ENCODE measurements at regions not wholly inside any gene's neighbourhood (a gene's known extent, or its start where the extent isn't known, plus 50 kb on each side); places are given as distances from the start of the nearest gene placed in this dataset.

DNA sequence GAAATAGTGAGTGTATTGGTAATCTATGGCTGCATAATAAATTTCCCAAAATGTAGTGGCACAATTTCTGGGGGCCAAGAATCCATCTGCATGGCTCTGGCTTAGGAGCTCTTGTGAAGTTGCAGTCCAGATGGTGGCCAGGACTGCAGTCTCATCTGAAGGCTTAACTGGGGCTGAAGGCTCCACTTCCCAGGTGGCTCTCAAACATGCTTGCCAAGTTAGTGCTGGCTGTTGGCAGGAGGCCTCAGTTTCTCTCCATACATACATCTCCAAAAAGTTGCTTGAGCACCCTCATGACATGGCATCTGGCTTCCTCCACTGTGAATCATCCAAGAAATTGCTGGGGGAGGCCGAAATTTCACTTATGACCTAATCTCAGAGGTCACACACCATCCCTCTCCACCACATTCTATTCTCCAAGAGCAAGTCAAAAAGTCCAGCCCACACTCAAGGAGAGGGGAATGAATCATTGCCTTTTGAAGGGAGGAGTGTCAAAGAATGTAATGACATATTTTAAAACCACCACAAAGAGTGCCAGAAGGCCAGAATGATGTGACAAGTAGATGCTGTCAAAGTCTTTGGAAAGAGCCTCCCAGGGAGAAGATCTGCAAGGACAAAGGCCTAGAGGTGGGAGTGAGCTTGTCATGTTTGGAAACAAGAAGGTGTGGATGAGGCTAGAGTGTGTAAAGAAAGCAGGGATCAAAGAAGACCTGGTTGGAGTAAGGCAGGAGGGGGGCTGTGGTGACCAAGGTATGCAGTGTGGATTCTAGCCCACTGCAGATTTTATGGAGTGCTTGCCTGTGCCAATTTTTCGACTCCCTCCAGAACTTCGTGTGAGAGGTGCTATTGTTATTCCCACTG lies 566.2 kb downstream of the MIAT start:
- DNase-seq (ENCODE audit: low read depth): no peak

DNA sequence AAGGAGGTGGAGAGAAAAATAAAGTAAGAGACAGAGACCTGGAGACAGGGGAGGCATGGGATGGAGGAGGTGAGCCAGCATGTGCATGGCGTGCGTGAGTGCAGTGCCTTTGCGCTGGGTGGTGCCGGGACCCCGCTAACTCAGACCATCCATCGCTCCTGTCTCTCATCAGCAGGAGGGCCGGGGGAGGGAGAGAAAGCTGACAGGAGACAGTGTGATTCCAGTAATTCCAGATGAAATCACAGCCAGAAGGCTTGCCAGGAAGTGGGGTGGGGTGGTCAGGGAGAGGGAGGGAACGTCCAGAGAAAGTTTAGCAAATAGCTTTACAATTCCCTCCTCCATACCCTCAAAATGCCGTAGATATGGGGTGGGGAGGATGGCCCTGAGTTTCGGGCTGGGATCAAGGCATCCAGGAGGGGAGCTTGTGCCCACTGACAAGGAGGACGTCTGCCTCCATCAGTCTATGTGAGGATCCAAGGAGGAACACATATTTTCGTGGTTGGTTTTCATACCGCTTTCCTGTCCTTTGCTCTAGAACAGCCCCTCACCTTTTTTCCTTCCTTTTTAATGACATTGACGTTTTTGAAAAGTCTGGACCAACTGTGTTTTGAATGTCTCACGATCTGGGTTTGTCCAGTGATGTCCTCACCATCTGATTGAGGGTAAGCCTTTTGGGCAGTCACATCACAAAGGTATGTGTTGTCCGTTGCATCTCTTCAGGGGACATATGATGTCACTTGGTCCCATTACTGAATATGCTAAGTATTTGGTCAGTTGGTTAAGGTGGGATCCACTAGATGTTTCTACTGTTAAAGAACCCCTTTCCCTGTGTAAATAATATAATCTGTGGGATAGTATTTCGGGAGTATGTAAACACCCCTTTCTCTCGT lies 567.3 kb downstream of the MIAT start:
- DNase-seq (ENCODE audit: low read depth): no peak

DNA sequence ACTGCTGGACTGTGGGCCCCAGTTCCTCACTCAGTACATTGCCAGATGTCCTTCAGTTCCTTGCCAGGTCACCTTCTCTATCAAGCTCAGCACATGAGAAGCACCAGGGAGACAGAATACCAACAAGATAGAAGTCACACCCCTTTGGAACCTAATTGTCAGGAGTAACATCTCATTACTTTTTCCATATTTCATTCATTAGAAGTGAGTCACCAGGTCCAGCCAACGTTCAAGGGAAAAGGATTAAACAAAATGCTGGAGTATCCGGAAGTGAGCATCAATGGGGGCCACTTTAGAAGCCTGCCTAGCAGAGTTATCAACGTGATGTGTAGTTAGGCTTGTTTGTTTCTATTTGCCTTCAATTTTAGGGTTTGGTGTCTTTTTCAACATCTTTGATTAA lies 569.3 kb downstream of the MIAT start:
- DNase-seq (ENCODE audit: low read depth): no peak

DNA sequence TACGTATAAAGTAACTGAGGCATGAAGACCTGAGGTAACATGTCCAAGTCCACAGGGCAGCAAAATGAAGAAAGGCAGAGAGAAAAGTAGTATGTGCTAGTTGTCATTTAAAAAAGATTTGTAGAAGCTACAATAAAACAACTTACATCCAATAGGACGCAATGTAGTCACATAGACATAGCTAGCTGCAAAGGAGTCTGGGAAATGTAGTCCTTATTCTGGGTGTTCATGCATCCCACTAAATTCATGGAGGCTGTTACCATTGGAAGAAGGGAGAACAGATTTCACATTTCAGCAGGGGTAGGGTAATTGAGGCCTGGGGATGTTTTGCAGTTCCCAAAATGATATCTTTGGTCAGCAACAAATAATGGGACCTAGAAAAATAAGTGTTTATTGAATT lies 571.4 kb downstream of the MIAT start:
- no peak for DNase-seq (ENCODE audit: low read depth)

DNA sequence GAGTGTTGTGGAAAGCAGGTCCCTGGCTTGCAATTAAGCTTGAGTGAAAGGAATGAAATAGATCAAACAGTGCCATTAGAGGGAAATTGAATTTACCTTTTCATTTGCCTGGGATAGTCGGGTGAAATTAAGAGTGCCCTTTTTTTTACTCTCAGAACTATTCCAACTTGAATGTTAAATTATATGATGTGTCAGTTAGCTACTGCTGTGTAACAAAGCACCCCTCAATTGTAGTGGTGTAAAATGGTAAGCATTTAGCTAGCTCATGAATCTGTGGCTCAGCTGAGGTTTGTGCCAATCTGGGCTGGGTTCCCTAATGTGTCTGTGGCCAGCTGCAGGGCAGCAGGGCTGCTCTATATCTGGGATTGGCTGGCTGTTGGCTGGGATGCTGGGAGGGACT lies 571.4 kb downstream of the MN1 start:
- no peak for DNase-seq (ENCODE audit: low read depth)

DNA sequence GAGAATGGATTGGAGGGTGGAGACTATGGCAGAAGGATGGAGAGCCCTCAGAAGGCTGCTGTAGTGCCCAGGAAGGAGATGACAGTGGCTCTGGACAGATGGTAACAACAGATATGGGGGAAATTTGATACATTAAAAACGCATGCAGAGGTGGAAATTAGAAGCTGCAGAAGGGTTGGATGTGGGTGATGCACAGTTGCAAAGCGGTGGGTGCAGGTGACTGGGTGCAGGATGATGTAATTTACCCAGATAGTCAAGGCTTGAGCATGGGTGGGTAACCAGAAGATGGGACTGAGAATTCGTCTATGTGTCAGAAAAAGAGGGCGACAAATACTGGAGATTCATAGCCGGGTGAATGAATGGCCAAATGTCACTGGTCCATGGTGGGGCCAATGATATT lies 570.3 kb downstream of the MN1 start:
- DNase-seq (ENCODE audit: low read depth): no peak

DNA sequence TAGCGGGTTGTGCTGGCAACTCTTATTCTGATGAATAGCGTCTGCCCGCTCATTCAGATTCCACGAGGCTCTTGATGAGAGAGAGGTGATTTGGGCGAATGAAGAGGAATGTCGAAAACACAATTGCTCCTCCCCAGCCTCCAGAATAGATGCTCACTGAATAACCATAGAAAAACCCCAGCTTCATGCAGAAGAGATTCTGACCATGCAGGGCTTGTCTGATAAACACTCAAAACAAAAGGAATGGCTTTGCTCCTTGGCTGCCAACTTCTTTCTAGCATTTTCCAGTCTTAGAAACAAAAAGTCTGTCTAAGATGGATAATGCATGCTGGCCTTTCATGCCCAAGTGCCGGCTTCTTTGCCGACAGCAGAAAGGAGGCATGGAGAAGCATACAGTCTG lies 569.5 kb downstream of the MN1 start:
- no peak for DNase-seq (ENCODE audit: low read depth)

DNA sequence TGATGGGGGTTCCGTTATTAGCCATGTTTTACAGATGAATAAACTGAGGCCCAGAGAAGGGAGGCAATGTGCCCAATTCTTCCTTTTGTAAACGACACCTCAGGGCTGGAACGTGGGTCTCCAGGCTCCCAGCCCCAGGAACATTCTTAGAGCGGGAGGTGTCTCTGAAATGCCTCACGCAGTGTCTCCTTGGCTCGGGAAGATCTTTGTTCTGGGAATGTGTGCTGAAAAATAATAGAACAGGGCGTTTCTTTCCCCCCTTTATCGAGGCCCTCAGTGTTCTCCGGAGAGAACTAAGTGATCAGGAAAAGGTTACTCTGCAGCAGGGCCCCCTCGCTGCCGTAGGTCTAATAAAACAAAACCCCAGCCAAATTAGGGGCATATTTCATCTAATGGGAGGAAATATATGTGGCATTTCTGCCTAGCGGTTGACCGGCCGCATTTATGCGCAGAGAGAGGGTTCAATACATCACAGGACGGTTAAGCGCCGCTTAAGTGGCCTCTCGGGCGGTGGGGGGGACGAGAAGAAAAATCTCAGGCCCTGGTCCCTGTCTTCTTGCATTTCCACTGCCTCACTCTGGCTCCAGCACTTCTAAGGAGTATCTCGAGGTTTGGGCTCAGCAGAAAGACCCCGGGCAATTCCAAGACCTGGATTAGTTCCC lies 564.3 kb downstream of the MN1 start:
- no peak for DNase-seq (ENCODE audit: low read depth)

DNA sequence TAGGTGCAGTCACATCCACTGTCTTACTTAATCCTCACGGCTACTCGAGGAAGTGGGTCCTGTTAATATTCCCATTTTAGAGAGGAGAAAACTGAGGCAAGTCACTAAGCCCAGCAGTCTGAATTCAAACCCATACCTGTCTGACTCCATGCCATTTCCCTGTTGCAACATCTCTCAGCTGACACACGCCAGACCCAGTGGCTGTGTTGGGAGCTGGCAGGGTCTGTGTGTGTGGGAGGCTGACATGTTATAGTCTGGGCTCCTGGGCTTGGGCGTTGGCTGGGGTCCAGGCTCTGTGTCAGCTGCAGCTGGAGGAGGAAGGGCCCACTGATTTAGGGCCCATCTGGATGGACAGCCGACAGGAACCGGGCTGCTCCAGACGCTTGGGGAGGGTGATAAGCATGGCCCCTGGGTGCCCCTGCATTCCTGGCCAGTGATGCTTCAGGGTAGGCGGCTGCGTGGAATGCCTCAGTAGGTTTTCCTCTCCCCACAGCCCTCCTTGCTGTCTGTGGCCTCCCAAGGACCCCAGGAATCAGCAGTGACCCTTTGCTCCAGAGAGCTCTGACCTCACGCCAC lies 562.5 kb downstream of the MN1 start:
- no peak for DNase-seq (ENCODE audit: low read depth)

DNA sequence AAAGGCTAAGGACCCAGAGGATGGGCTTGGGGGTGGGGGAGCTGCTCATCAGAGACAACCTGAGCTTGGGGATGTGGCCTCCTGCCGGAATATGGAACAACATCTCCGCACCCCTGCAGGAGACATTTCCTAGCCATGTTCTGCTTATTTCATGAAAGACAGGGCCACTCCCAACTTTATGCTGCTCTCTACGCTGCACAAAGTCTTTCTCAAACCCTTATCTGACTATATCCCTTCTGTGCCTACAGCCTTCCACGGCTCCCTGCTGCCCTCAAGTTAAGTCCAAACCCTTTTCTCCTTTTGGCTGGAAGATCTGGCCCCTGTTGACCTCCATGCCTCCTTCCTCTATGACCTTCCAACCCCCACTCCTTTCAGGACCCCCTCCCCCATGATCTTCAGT lies 562.0 kb downstream of the MN1 start:
- DNase-seq (ENCODE audit: low read depth): no peak

DNA sequence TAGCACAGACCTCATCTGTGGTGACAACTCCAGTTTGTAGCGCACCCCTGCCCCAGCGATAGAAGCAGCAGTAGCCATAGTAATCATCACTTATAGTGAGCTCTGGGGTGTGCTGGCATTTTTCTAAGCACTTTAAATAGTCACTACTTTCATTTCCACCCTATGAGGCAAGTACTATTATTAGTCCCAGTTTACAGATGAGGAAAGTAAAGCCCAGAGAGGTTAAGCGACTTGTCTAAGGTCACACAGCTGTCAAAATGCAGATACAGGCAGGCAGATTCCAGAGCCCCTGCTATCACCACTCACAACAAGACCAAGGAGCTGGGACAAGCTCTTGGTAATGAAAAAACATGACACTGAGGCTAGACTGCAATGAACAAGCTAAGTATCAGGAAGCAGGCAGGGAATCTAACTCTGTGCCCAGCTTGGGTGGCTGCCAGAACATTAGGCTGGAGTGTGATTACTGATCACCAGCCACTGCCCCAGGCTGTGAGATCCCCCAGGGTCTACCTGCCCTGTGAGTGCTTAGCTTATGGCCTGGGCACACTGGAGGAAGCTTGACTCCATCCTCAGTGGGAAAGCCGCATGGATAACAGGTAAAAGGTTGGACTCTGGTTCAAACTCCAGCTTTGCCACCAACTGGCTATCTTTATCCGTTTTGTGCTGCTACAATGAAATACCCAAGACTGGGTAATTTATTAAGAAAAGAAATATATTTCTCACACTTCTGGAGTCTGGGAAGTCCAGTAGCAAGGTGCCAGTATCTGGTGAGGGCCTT lies 561.1 kb downstream of the MN1 start:
- DNase-seq (ENCODE audit: low read depth): no peak

DNA sequence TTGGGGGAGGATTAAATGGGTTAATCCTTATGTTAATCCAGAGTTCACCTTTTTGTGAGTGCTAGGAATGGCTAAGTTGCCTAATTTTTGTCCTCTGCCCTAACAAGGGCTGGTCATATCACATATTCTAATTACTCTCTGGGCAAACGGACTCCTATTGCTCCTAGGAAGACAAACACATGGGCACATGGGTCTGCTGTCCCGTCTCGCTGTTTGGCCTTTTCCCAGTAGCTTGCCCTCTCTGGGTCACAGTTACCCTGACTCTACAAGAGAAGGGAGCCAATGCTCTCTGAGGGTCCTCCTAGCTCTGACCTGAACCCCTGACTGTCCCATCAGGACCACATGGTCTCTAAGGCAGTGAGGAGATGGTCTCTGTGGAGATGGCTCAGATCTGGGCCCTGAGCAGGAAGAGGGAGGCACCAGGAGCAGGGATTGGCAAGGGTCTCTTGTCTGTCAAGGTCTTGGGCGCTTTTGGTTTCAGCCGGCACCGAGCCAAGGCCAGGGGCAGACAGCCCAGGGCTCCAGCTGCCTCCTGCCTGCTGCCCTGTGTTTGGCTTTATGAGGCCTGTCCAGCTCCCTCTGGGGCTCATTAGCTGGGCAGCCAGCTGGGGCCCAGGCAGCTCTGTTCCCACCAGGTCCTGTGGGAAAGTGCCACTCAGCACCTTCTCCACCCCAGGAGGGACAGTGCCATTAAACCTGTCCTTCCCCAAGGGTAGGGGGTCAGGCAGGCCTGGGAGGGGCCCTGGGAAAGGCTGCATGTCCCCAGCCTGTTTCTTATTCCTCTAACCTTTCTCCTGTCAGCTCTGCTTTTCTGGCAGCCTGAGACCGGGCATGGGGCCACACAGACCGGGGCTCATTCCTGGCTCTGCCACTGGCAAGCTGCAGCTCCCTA lies 559.9 kb downstream of the MN1 start:
- DNase-seq (ENCODE audit: low read depth): no peak

DNA sequence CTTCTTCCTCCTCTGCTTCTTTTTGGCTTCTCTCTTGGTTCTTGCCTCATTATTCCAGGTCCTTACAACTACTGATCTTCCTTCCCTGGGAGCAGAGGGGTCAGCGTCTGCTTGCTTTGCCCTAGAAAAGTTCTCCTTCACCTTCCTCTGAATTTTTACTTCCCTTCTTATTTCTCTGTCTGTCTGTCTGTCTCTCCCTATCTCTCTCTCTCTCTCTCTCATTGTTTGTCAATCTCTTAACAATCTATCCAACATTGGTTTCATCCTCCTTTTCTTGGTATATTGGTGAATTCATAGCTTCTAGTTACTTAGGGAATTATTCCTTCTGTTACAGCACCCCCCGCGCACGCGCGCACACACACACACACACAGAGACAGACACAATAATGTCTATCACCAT lies 559.1 kb downstream of the MN1 start:
- DNase-seq (ENCODE audit: low read depth): no peak

DNA sequence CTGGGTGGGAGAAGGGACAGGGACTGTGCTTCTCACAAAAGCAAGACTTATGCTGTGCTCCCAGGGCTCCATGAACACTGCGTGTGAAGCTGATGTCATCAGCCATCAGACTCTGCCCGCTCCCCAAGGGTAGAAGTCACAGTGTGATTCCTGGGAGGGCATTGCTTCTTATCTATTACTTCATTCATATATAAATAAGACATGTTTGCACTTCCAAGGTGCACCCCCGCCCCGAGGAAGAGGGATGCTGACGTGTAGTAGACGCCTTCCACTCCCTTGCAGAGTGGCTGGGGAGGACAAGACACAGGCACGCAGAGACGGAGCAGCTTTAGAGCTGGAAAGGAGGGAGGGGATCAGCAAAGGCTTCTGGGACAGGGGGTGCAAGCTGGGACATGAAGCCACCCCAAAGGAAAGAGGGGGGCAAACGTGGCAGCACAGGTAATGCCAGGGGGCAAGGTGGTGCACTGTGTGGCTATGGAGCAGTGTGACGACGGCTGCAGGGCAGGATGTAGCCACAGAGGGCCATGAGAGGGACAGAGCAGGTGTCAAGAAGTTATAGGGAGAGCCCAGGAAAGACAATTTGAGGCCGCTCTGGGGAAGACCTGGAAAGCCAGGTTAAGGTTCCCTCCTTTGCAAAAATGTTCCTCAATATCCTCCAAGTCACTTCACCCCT lies 558.5 kb downstream of the MN1 start:
- no peak for DNase-seq (ENCODE audit: low read depth)

DNA sequence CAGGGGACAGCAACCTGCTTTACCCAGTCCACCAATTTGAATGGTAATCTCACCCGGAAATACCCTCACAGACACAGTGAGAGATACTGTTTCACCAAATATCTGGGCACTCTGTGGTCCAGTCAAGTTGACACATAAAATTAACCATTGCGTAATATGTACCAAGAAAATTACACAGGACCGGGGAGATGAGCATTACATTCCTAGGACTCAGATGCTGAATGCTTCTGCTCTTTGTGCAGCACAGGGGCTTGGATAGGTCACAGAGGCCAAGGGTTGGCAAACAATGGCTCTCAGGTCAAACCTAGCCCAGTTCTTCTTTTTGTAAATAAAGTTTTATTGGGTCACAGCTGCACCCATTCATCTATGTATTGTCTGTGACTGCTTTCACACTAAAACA lies 557.2 kb downstream of the MN1 start:
- DNase-seq (ENCODE audit: low read depth): no peak

DNA sequence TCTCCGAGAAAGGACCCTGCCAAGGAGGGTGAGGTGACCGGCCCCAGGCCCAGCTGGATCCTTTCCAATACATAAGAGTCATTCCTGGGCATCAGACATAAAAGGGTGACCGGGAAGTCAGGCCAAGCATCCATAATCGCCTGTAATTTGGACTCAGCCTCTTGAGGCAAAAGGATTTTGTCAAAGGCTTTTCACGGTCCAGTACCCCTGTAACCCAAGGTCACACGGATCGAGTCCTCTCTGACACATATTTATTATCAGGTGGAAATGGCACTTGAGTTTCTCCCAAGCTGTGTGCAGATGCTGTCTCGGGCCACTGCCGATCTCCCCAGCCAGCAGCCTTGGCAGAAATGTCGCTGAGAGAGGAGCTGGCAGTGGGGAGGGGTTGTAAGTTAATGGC lies 556.5 kb downstream of the MN1 start:
- DNase-seq (ENCODE audit: low read depth): no peak

DNA sequence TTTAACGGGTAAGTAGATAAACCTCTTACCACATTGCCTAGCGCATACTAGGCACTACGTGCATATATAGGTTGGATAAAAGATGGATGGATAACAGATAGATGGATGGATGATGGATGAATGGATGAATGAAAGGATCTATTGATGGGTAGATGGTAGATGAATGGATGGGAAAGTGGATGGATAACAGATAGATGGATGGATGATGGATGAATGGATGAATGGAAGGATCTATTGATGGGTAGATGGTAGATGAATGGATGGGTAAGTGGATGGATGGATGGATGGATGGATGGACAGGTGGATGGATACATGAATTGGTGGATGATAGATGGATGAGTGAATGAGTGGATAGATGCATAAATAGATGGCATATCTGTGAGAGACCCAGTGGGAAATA lies 555.0 kb downstream of the MN1 start:
- no peak for DNase-seq (ENCODE audit: low read depth)

DNA sequence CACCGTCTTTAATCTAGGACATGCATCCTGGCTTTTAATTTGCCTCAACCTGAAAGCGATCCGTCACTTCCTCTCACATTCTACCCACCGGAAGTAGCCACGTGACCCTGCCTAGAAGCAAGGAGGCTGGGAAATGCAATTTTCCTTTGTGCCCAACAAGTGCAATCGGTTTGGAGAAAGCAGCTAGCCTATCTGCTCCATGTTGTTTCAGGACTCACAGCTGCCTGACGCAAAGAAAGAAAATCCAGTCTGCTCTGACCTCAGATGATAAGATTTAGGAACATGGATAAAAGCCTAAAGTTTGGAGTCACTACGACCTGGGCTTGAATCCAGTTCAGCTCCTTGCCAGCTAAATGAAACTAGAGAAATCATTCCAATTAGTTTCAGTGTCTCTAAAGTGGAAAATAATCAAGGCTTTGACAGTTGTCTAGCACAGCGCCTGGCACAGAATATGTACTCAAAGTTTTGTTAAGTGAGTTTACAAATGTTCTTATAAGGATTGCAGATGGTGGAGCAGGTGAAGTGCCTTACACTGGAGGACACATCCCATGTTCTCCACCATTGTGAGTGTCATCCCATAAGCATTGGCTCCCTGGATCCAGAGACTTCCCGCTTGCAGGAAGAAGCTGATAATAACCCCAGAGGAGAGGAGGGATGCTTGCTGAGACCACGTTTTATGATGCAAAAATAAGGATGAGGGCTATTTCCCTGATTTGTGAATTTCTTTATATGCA lies 553.7 kb downstream of the MN1 start:
- DNase-seq (ENCODE audit: low read depth): no peak

DNA sequence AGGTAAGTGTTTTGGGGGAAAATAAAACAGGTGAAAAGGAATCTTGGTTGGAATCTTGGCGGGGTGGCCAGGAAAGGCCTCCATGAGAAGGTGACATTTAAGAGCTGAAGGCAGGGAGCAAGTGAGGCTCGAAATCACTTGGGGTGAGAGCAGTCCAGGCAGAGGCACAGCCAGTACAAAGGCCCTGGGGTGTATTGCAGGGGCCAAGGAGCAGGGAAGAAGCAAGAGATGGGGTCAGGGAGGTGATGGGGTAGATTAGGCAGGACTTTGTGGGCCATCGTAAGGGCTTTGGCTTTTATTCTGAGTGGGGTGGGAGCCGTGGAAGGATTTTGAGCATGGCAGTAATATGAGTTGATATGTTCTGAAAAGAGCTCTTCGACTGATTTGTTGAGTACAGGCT lies 551.1 kb downstream of the MN1 start:
- DNase-seq (ENCODE audit: low read depth): no peak

Data from stimulated activated CD8-positive, alpha-beta memory T cell treated with anti-CD3 and anti-CD28 coated beads, Interleukin-12 subunit alpha, Interleukin-12 subunit beta, amount 100 ng/mL, for 1 hour (primary cell).